Activated CD4-positive, alpha-beta memory T cell treated with anti-CD3 and anti-CD28 coated beads, Interleukin-2, amount 10 ng/mL, durations not matched to agents 7 days and 5 days (primary cell): ENCODE measurements at regions not wholly inside any gene's neighbourhood (a gene's known extent, or its start where the extent isn't known, plus 50 kb on each side); places are given as distances from the start of the nearest gene placed in this dataset.

Experiments
- CTCF ChIA-PET: fragments of 350-600 bp; sonication (Branson Sonifier 250); formaldehyde crosslinking; loops from one replicate; lab custom pipeline; 2021; ENCODE audit warnings: antibody characterized with exemption, inconsistent platforms; lab: Charles Lee
- POLR2A ChIA-PET: fragments of 350-600 bp; sonication (Branson Sonifier 250); formaldehyde crosslinking; loops from one replicate; lab custom pipeline; 2021; ENCODE audit warnings: antibody characterized with exemption; lab: Charles Lee
- DNase-seq: peaks from one replicate; pipeline ENCODE4 v3.0.0-alpha.2; 2020
- H3K27ac Mint-ChIP-seq: one replicate; pipeline ENCODE4 v1.8.0; 2021; ENCODE audit warnings: mild to moderate bottlenecking, mixed read lengths
- H3K27me3 Mint-ChIP-seq: one replicate; pipeline ENCODE4 v1.8.0; 2021; ENCODE audit warnings: mixed read lengths
- H3K36me3 Mint-ChIP-seq: one replicate; pipeline ENCODE4 v1.8.0; 2021; ENCODE audit warnings: low read depth, mixed read lengths
- H3K4me1 Mint-ChIP-seq: one replicate; pipeline ENCODE4 v1.8.0; 2021; ENCODE audit warnings: mixed read lengths
- H3K4me3 Mint-ChIP-seq: one replicate; pipeline ENCODE4 v1.8.0; 2021; ENCODE audit warnings: mild to moderate bottlenecking, mixed read lengths
- H3K9me3 Mint-ChIP-seq: one replicate; pipeline ENCODE4 v1.8.0; 2021; ENCODE audit warnings: mixed read lengths

DNA sequence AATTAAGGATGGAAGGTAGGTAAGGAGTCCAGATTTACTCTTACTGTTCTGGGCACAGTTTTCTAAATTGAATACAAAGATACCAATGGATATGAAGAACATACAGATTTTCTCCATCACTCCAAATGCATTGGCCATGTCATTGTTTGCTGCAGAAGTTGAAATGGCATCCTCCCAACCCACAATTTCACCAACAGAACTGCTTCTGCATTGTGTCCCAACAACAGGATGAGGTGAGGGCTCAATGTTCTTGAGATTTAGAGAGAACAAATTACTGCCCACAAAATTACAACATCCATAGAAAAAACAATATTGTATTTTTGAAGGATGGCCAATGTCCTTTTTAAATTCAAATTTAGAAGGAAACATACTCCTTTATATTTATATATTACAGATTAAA lies 88.9 kb downstream of the NUDT12 start:
- Mint-ChIP-seq H3K27ac (no peak overlapping the region), H3K9me3 (no peaks in the 10 kb centered on the region), H3K36me3 (no peaks in the 10 kb centered on the region), H3K4me3 (no peak overlapping the region), H3K27me3 (peaks cover 24% of the 10 kb centered on the region), H3K4me1 (no peaks in the 10 kb centered on the region)
- no peak for DNase-seq
- CTCF ChIA-PET: no interaction called here
- POLR2A ChIA-PET: no interaction called here

DNA sequence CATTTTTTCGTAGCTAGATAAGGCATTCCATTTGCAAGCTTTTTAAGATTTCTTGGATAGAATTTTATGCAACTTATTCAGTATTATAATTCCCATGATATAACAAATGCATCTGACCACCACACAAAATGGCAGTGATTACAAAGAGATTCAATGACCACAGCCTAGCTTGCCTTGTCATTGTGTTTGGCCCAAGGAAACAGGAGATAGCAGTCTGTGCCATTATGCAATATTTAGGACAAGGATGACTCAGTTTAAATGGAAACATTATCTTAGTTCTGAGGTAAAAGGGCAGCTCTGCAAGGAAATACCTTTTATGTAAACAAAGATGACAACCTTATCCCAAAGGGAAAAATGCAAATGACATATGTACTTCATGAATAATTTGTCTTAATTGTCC lies 89.8 kb downstream of the NUDT12 start:
- CTCF ChIA-PET: no interaction called here
- H3K9me3 Mint-ChIP-seq: no peaks in the 10 kb centered on the region
- no peaks in the 10 kb centered on the region for H3K36me3 Mint-ChIP-seq
- H3K27me3 Mint-ChIP-seq: peaks cover 20% of the 10 kb centered on the region
- H3K27ac Mint-ChIP-seq: no peak overlapping the region
- no peaks in the 10 kb centered on the region for H3K4me1 Mint-ChIP-seq
- POLR2A ChIA-PET: no interaction called here
- no peak for DNase-seq
- H3K4me3 Mint-ChIP-seq: no peak overlapping the region

DNA sequence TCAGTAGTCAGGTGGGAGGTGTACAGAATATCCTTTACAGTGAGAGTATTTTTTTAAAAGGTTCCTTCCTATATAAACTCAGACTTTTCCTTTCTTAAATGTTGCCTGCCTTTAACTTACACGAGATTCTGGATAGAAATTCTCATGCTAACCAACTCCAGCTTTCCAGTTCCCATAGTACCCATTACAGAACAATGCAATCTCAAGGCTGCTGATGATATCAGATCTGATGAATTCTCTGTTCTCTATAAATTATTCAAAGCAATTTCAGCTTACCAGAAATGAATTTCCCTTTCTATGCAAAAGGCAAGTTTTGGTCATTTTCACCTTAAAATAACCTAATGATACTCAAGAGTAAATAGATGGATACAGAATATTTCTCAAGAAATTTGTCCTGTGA lies 90.3 kb downstream of the NUDT12 start:
- ChIA-PET POLR2A (no interaction called here), CTCF (no interaction called here)
- H3K4me3 Mint-ChIP-seq: no peak overlapping the region
- no peak for DNase-seq
- H3K9me3 Mint-ChIP-seq: no peaks in the 10 kb centered on the region
- no peaks in the 10 kb centered on the region for H3K4me1 Mint-ChIP-seq
- no peaks in the 10 kb centered on the region for H3K36me3 Mint-ChIP-seq
- H3K27ac Mint-ChIP-seq: no peak overlapping the region
- peaks cover 19% of the 10 kb centered on the region for H3K27me3 Mint-ChIP-seq

DNA sequence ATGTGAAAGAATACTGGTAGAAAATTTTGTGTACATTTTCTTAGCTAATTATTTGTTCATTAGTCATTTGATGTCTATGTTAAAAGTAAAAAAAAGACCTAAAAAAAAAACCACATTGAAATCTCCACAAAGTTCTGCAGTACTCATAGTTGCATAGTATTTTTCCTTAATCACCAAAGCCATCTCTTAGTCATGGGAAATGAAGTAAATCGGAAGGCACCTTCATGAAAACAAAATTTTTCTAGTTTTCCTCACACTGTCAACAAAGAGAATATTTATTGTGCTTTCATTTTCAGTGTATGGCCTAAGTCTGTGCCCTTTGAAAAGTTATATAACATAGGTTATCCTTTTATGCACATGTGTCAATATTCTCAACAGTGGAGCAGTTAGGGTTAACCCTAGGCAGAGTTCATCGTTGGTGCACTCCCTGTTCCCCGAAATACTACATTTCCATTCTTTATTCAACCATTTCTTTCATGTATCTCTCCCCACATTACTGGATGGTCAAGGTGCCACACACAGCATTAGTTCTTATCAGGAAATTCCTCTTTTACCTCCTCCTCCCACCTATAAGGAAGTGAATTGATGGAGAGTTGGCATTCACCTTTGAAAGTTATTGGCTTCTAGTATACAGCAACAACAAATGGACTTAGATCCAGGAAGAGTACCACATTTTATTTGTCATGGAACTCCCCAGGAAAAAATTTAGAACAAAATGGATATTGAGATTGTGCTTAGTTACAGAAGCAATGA lies 93.1 kb downstream of the NUDT12 start:
- DNase-seq: no peak
- H3K9me3 Mint-ChIP-seq: no peaks in the 10 kb centered on the region
- no peaks in the 10 kb centered on the region for H3K4me1 Mint-ChIP-seq
- no peak overlapping the region for H3K4me3 Mint-ChIP-seq
- H3K27ac Mint-ChIP-seq: no peak overlapping the region
- ChIA-PET CTCF (no interaction called here), POLR2A (no interaction called here)
- peaks cover 15% of the 10 kb centered on the region for H3K27me3 Mint-ChIP-seq
- no peaks in the 10 kb centered on the region for H3K36me3 Mint-ChIP-seq

DNA sequence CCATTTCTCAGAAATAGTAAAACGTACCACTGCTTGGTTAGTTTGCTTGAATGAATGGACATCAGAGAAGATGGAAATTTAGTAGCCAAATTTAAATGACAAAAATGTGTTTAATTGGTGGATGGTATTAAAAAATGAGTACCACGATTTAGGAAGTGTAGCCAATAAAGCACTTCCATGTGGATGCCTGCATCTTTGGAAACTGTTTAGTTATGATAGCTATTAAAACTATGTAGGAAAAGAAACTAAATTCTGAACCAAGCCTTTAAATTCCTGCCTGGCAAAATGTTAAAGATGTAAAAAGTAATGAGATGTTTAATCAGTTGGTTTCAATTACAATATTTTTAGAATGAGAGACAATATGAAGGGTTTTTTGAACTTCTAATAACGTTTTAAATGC lies 94.8 kb downstream of the NUDT12 start:
- ChIA-PET POLR2A (no interaction called here), CTCF (no interaction called here)
- no peak for DNase-seq
- Mint-ChIP-seq H3K27me3 (peaks cover 16% of the 10 kb centered on the region), H3K27ac (no peak overlapping the region), H3K36me3 (no peaks in the 10 kb centered on the region), H3K4me3 (no peak overlapping the region), H3K9me3 (no peaks in the 10 kb centered on the region), H3K4me1 (no peaks in the 10 kb centered on the region)

DNA sequence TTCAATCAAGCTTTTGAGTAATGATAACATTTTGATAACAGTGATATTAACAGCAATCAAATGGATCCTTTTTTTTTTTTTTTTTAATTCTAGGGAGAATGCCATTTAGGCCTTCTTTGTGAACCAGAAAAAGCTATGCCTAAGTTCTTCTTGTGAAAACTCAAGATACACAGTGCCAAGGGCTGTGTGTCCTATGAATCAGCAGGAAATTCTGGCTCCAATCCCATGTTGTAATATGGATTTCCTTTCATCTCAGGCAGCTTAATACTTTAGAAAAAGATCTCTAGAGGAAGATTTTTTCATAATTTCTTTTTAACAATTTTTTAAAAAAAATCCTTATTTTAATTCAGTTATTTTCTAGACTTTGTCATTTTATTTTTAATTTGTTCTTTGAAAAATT lies 96.1 kb downstream of the NUDT12 start:
- H3K27me3 Mint-ChIP-seq: peaks cover 12% of the 10 kb centered on the region
- no peaks in the 10 kb centered on the region for H3K36me3 Mint-ChIP-seq
- H3K27ac Mint-ChIP-seq: no peak overlapping the region
- no peaks in the 10 kb centered on the region for H3K9me3 Mint-ChIP-seq
- CTCF ChIA-PET: interaction anchor here (1.3 kb wide), 1 partner anchor 9 kb away, joined by 5 read pairs; no protein-coding TSS in a partner anchor
- H3K4me1 Mint-ChIP-seq: no peaks in the 10 kb centered on the region
- POLR2A ChIA-PET: no interaction called here
- no peak overlapping the region for H3K4me3 Mint-ChIP-seq
- no peak for DNase-seq

DNA sequence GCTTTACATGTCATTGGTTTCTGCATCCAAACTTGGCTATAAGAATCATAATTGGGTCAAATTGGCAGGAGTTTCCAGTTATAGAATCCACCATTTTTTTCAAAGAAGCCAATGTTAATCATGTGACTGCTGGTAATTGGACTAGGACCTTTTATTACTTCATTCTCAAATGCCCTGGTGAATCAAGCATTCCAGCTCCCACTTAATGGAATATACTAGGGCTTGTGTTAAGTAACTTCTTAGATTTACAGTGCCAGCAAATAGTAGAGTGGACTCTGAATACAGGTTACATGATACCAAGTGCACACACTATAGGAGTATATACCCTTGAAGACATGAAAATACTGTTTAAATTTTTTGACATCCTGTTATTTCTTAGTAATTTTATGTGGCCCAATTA lies 96.7 kb downstream of the NUDT12 start:
- no peak overlapping the region for H3K27ac Mint-ChIP-seq
- CTCF ChIA-PET: interaction anchor here (1.3 kb wide), 1 partner anchor 9 kb away, joined by 5 read pairs; no protein-coding TSS in a partner anchor
- POLR2A ChIA-PET: no interaction called here
- no peak overlapping the region for H3K4me3 Mint-ChIP-seq
- no peaks in the 10 kb centered on the region for H3K36me3 Mint-ChIP-seq
- no peaks in the 10 kb centered on the region for H3K4me1 Mint-ChIP-seq
- no peaks in the 10 kb centered on the region for H3K9me3 Mint-ChIP-seq
- H3K27me3 Mint-ChIP-seq: peaks cover 8% of the 10 kb centered on the region
- no peak for DNase-seq

DNA sequence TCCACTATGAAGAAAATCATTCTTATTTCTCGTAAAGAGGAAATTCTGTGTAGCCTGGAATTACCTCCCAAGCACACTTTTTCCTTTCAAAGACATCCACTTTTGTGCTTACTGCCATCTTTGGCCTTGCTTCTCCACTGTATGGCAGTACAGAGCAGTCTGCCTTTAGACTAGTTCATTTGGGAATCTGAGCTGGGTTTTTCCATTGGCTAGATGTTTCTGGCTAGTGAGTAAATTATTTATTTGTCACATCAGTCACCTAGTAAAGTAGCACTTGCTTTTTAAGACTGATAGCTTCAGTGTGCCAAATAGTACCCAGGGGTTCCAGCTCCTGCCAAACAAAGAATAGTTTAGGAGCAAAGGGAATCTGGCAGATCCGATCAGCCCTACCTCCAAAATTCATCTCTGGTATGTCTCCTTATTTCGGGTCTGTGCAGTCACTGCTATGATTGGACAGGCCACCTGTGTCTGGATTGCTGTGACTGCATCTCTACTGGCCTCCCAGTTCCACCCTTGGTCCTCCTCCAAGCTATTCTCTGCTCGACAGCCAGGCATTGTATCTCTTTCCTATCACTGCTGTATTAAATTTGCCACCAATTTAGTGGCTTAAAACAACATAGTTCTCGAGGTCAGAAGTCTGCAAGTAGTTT lies 97.6 kb downstream of the NUDT12 start:
- Mint-ChIP-seq H3K4me1 (no peaks in the 10 kb centered on the region), H3K36me3 (no peaks in the 10 kb centered on the region), H3K4me3 (no peak overlapping the region), H3K27ac (no peak overlapping the region), H3K9me3 (no peaks in the 10 kb centered on the region), H3K27me3 (peaks cover 11% of the 10 kb centered on the region)
- no peak for DNase-seq
- CTCF ChIA-PET: no interaction called here
- POLR2A ChIA-PET: no interaction called here

DNA sequence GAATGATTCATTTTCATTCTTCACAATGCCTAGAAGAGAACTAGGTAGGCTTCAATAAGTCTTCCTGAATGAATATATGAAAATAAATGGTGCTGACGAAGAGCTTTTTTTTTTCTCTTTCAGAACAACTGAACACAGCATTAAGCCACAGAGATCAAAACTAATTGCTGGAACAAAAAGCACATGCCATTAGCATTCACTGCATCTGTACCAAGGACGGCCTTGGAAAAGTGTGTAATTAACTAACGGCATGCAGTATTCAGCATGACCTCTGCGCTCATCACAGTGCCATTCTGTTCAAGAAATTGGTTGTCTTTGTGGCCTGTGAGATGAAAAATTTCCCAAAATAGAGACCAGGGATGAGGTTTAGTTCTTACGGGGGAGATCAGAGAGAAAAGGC lies 99.3 kb downstream of the NUDT12 start:
- Mint-ChIP-seq H3K4me3 (no peak overlapping the region), H3K27ac (no peak overlapping the region), H3K27me3 (peaks cover 7% of the 10 kb centered on the region), H3K36me3 (no peaks in the 10 kb centered on the region), H3K4me1 (no peaks in the 10 kb centered on the region), H3K9me3 (no peaks in the 10 kb centered on the region)
- no peak for DNase-seq
- CTCF ChIA-PET: no interaction called here
- POLR2A ChIA-PET: no interaction called here

DNA sequence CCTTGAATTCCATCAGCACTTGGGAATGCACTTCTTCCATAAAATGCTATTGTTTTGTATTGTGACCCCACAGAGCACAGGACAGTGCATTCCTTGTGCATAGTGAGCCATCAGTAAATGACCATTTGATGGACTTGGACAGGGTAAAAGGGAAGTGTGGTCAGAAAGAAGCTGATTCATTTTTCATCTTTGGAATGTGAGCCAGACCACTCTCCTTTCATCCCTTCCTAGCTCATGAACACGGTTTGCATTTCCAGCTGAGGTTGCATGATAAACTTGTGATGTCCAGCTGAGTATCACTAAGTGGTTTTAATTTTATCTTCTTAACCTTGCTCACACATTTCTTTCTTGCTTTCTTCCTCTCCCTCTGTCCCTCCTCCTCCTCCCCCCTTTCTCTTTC lies 101.3 kb downstream of the NUDT12 start:
- H3K9me3 Mint-ChIP-seq: no peaks in the 10 kb centered on the region
- DNase-seq: no peak
- POLR2A ChIA-PET: no interaction called here
- peaks cover 12% of the 10 kb centered on the region for H3K27me3 Mint-ChIP-seq
- H3K27ac Mint-ChIP-seq: no peak overlapping the region
- CTCF ChIA-PET: no interaction called here
- no peaks in the 10 kb centered on the region for H3K4me1 Mint-ChIP-seq
- no peak overlapping the region for H3K4me3 Mint-ChIP-seq
- no peaks in the 10 kb centered on the region for H3K36me3 Mint-ChIP-seq

DNA sequence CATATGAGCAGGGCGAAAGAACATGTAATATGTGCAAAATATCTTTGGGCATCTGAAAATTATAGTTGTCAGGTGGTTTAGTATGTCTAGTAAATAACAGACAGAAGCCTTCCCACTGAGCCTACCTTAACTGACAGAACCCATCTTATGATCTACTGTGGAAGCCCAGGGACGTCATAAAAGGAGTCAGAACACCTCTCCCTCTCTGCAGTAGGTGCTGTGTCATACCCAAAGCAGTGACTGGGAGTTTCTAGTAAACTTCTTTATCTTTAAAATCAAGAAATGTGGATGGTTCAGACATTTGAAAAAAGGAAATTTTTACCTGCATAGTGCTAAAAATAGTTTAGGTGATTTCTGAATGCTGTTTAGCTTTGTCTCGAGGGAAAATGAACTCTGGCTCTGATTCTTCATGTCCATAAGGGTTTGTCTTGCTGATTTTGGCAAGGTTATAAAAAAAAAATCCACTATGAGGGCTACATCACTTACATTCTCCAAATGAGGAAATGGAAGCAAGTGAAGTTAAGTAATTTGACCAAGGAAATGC lies 104.0 kb downstream of the NUDT12 start:
- POLR2A ChIA-PET: no interaction called here

DNA sequence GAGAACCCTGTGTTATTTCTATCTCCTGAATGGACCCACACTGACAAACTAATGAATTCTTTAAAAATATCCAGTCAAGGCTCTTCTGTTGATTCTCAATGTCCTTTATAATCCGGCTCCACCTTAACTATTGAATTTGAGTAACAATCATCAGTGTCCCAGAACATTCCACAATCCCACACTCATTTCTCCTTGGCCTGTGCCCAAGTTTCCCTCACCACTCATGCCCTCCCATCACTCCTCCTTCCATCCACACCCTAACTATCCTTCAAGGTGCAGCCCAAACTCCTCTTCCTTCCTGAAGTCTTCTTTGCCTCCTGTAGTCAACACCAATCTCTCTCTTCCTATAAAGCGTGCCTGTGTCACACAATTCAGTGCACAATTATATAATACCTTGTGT lies 106.1 kb downstream of the NUDT12 start:
- no peak for DNase-seq
- Mint-ChIP-seq H3K9me3 (no peaks in the 10 kb centered on the region), H3K27me3 (peaks cover 10% of the 10 kb centered on the region), H3K36me3 (no peaks in the 10 kb centered on the region), H3K4me1 (no peaks in the 10 kb centered on the region), H3K27ac (no peak overlapping the region), H3K4me3 (no peak overlapping the region)
- POLR2A ChIA-PET: no interaction called here
- CTCF ChIA-PET: no interaction called here

More for the DNA sequence above, 104.0 kb downstream of the NUDT12 start:
- Mint-ChIP-seq H3K27ac (no peak overlapping the region), H3K4me3 (no peak overlapping the region), H3K27me3 (peaks cover 10% of the 10 kb centered on the region), H3K36me3 (no peaks in the 10 kb centered on the region), H3K9me3 (no peaks in the 10 kb centered on the region), H3K4me1 (no peaks in the 10 kb centered on the region)
- CTCF ChIA-PET: no interaction called here
- no peak for DNase-seq

DNA sequence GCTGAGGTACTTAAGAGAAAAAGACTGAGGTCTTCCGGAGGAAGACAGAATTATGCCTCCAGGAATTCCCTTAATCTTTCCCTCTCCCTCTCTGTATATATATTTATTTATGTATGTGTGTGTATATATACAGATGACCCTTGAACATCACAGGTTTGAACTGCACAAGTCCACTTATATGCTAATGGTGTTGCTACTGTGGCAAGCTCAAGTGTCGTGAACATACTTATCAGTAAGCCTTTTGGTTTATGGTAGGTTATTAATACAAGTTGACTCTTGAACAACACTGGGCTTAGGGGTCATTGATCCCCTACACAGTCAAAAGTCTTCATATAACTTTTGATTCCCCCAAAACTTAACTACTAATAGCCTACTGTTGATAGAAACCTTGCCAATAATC lies 106.8 kb downstream of the NUDT12 start:
- CTCF ChIA-PET: no interaction called here
- Mint-ChIP-seq H3K36me3 (no peaks in the 10 kb centered on the region), H3K27ac (no peak overlapping the region), H3K4me1 (no peaks in the 10 kb centered on the region), H3K27me3 (peaks cover 12% of the 10 kb centered on the region), H3K4me3 (no peak overlapping the region), H3K9me3 (no peaks in the 10 kb centered on the region)
- no peak for DNase-seq
- POLR2A ChIA-PET: no interaction called here

DNA sequence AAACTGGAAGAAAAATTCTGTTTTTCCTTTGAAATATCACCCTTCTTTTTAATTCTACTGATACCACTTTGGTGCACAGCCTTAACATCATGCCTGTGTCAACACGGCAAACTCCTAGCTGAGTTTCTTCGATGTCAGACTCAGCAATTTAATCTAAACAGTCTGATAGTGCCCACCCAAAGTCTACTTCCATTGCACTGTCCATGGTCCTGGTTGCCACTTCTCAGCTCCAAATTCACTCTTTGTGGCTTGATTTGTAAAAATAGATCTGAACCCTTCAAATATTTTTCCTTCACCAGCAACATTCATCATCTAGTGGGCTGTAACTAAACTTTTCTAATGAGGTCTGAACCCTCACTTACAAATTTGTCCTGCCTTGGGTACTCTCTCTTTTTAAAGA lies 107.8 kb downstream of the NUDT12 start:
- POLR2A ChIA-PET: no interaction called here
- Mint-ChIP-seq H3K27me3 (peaks cover 9% of the 10 kb centered on the region), H3K36me3 (no peaks in the 10 kb centered on the region), H3K9me3 (no peaks in the 10 kb centered on the region), H3K27ac (no peak overlapping the region), H3K4me1 (no peaks in the 10 kb centered on the region), H3K4me3 (no peak overlapping the region)
- DNase-seq: no peak
- CTCF ChIA-PET: no interaction called here
